ENCODE measurements at regions not wholly inside any gene's neighbourhood (a gene's known extent, or its start where the extent isn't known, plus 50 kb on each side); places are given as distances from the start of the nearest gene placed in this dataset.
"Not testable (repeated sequence)": the region's sequence is repeated elsewhere in the genome, so short reads cannot be mapped to it uniquely, and the experiment has no call there.

DNA sequence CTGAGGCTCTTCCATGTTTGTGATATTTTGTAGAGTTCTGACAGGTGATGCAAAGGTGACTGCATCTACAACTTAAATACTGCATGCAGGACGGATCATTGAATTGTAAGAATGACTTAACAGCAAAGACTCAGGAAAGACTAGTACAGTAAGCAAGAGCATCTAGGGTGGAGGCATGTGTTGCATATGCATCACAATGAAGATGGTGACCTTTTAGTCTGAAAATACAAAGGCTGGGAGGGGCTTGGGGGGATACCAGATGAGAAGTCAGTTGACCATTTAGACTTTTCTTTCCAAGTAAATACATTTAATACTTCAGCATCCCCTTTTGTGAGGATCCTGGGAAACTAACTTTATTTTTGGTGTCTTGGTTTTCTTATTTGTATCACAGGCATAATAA lies 145.5 kb downstream of the NUF2 start:
- H3K36me3 ChIP-seq = no peaks in the 10 kb centered on the region
- no peak overlapping the region for H3K4me3 ChIP-seq
- intact Hi-C loops (cut with DNase I) = no loop called here
- no peaks in the 10 kb centered on the region for H3K4me1 ChIP-seq
- no peak for DNase-seq
- no peak for ATAC-seq
- 18% methylated on average over 1 of the region's 1 CpG for WGBS (ENCODE audit: insufficient coverage, low coverage, low lambda C conversion rate, missing lambda C conversion rate)
- no peaks in the 10 kb centered on the region for H3K27me3 ChIP-seq
- H3K27ac ChIP-seq = no peak overlapping the region
- TF ChIP-seq, protein P1, sequence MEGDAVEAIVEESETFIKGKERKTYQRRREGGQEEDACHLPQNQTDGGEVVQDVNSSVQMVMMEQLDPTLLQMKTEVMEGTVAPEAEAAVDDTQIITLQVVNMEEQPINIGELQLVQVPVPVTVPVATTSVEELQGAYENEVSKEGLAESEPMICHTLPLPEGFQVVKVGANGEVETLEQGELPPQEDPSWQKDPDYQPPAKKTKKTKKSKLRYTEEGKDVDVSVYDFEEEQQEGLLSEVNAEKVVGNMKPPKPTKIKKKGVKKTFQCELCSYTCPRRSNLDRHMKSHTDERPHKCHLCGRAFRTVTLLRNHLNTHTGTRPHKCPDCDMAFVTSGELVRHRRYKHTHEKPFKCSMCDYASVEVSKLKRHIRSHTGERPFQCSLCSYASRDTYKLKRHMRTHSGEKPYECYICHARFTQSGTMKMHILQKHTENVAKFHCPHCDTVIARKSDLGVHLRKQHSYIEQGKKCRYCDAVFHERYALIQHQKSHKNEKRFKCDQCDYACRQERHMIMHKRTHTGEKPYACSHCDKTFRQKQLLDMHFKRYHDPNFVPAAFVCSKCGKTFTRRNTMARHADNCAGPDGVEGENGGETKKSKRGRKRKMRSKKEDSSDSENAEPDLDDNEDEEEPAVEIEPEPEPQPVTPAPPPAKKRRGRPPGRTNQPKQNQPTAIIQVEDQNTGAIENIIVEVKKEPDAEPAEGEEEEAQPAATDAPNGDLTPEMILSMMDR (IDR thresholded peaks at IDR 0.05) = no peak
- TF ChIP-seq POLR2A (IDR thresholded peaks at IDR 0.05) = no peak
- H3K9me3 ChIP-seq = no peaks in the 10 kb centered on the region

DNA sequence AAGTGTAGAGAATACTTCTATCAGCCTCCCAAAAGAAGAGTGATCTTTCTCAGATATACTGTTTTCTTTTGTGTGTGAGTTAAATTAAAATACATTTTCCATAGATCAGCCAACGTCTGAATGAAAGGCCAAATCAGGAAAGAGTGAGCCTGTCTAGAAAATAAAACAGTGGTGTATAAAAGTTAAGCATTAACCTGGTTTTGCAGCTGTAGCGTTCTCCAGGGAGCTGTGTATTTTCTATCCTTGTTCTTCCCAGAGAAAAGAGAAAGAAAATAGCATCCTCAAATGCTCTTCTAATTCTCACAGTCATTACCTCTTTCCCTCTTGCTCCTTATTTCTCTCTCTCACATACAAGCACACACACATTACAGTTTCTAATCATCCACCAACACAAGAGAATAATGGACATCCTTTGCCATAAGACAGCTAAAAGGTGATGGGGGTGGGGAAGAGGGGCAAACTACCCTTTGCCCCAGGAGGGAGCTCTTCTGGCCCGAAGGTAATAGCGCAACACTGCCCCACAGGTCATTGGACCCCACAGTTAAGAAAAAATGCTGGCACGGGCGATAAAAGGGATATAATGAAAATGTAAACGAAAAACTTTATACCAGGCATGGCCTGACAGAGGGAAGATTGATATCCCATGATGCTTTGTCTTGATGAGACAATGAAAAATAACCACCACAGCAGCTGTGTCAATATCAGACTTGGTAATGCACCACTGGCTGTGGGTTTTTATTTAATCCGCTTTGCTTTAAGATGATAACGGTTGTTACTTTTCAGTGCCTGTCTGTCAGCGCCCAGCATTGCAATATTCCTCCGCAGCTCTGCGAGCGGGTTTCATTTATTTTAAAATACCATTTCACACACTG lies 150.3 kb downstream of the NUF2 start:
- WGBS (ENCODE audit: insufficient coverage, low coverage, low lambda C conversion rate, missing lambda C conversion rate) = 60% methylated on average over 13 of the region's 13 CpGs
- H3K27ac ChIP-seq = no peak overlapping the region
- ATAC-seq = no peak
- no peaks in the 10 kb centered on the region for H3K36me3 ChIP-seq
- no peaks in the 10 kb centered on the region for H3K9me3 ChIP-seq
- H3K4me3 ChIP-seq = no peak overlapping the region
- TF ChIP-seq, protein P1 (IDR thresholded peaks at IDR 0.05) = no peak
- no peak for TF ChIP-seq POLR2A (IDR thresholded peaks at IDR 0.05)
- no peaks in the 10 kb centered on the region for H3K4me1 ChIP-seq
- DNase-seq = no peak
- no peaks in the 10 kb centered on the region for H3K27me3 ChIP-seq
- intact Hi-C loops (cut with DNase I) = no loop called here

DNA sequence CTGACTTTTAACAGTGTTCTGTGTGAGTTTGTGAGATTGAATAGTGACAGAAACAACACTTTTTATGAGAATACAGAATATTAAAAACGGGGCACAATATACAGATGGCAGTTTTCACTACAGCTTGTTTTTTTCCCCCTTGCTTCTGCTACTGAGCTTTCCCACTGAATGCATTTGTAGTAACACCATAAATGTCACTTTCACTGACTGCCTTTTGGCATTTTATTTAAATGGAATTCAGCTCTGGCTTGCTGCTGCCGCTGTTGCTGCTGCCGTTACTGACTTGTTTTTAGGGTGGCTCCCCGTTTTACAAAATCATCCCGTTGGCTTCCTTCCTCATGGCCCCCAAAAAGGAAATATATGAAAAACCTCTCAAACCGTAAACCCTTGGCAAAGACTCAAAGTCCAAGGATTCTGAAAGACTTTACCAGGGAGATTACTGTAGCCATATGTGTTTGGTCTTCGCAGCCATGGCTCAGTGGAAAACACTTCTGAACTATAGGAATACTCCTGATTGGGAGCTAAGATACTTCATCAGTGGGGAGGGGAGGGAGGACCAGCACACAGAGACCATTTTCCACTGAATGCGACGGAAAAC lies 151.0 kb downstream of the NUF2 start:
- DNase-seq = no peak
- Histone ChIP-seq H3K4me3 (no peak overlapping the region), H3K9me3 (no peaks in the 10 kb centered on the region), H3K27ac (no peak overlapping the region), H3K4me1 (no peaks in the 10 kb centered on the region), H3K36me3 (no peaks in the 10 kb centered on the region), H3K27me3 (no peaks in the 10 kb centered on the region)
- WGBS (ENCODE audit: insufficient coverage, low coverage, low lambda C conversion rate, missing lambda C conversion rate) = 58% methylated on average over 8 of the region's 9 CpGs
- intact Hi-C loops (cut with DNase I) = no loop called here
- ATAC-seq = no peak
- TF ChIP-seq, protein P1 (IDR thresholded peaks at IDR 0.05) = no peak
- no peak for TF ChIP-seq POLR2A (IDR thresholded peaks at IDR 0.05)

DNA sequence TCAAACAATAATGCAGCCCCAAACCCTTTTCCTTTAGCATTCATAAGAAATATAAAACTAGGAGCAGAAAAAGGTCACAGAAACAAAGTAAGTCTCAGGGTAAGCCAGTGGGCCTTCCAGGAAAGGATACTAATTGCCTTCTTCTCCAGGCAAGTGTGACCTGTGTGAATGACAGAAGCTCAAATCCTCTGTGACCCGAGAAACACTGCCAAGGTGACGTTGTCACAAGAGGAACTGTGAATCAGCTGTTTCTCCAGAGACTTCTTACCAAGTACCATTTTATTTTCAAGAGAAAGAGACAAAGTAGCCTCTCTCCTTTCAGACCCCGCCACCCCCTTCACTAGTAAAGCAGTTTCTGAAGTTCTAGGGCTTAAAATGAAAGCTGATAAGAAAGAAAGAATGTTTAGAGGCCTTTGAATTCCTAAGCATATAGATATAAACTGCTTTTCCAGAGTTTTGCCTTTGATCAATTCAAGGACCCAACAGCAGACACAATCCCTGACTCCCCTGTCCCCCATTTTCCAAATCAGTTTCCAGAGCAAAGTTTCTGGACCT lies 155.6 kb downstream of the NUF2 start:
- Histone ChIP-seq H3K9me3 (no peaks in the 10 kb centered on the region), H3K4me3 (no peak overlapping the region), H3K27me3 (no peaks in the 10 kb centered on the region), H3K36me3 (no peaks in the 10 kb centered on the region), H3K4me1 (no peaks in the 10 kb centered on the region), H3K27ac (no peak overlapping the region)
- intact Hi-C loops (cut with DNase I) = no loop called here
- DNase-seq (no peak), ATAC-seq (no peak)
- TF ChIP-seq POLR2A (IDR thresholded peaks at IDR 0.05) = no peak
- TF ChIP-seq, protein P1 (IDR thresholded peaks at IDR 0.05) = no peak
- WGBS (ENCODE audit: insufficient coverage, low coverage, low lambda C conversion rate, missing lambda C conversion rate) = 24% methylated on average over 3 of the region's 3 CpGs

DNA sequence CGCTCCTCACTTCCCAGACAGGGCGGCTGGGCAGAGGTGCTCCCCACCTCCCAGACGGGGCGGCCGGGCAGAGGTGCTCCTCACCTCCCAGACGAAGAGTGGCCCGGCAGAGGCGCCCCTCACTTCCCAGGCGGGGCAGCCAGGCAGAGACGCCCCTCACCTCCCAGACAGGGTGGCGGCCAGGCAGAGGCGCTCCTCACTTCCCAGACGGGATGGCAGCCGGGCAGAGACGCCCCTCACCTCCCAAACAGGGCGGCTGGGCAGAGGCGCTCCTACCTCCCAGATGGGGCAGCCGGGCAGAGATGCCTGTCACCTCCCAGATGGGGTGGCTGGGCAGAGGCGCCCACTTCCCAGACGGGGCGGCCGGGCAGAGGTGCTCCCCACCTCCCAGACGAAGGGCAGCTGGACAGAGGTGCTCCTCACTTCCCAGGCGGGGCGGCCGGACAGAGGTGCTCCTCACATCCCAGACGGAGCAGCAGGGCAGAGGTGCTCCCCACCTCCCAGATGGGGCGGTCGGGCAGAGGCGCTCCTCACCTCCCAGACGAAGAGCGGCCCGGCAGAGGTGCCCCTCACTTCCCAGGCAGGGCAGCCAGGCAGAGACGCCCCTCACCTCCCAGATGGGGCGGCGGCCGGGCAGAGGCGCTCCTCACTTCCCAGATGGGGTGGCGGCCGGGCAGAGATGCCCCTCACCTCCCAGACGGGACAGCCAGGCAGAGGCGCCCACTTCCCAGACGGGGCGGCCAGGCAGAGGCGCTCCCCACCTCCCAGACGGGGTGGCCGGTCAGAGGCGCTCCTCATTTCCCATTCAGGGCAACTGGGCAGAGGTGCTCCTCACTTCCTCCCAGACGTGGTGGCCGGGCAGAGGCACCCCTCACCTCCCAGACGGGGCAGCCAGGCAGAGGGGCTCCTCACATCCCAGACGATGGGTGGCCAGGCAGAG lies 176.9 kb downstream of the NUF2 start:
- H3K9me3 ChIP-seq; H3K4me3 ChIP-seq; ATAC-seq; DNase-seq; H3K4me1 ChIP-seq; H3K36me3 ChIP-seq; H3K27me3 ChIP-seq; intact Hi-C loops (cut with DNase I); H3K27ac ChIP-seq: not testable (repeated sequence)
- WGBS (ENCODE audit: insufficient coverage, low coverage, low lambda C conversion rate, missing lambda C conversion rate) = 93% methylated on average over 3 of the region's 52 CpGs

All from right lobe of liver (tissue), 6 donors.